Hematopoietic multipotent progenitor cell treated with erythropoietin and hydrocortisone succinate and interleukin-3 and kit ligand, for 8 days (in vitro differentiated cells): ENCODE measurements at regions not wholly inside any gene's neighbourhood (a gene's known extent, or its start where the extent isn't known, plus 50 kb on each side); places are given as distances from the start of the nearest gene placed in this dataset.

Experiments
- DNase-seq: peaks from one replicate; pipeline ENCODE4 v3.0.0-alpha.2; 2015

DNA sequence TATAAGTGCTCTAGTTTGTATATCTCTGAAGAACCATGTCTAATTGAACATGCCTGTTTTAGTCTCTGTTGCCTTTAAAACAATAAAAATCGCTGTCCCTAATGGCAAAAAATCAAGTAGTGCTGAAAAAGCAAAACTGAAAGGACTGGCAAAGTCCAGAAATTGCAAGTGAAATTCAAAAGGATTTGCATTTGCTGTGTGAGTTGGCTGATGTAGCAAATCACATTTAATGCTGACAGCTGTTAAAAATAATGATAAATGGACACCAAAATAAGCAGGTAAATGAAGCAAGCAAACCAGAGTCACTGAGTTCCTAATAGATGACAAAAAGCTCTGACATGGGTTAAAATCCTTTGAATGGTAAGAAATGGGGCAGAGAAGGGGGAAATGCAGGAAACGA is 874.1 kb downstream of the GRM8 start:
- DNase-seq: no peak

DNA sequence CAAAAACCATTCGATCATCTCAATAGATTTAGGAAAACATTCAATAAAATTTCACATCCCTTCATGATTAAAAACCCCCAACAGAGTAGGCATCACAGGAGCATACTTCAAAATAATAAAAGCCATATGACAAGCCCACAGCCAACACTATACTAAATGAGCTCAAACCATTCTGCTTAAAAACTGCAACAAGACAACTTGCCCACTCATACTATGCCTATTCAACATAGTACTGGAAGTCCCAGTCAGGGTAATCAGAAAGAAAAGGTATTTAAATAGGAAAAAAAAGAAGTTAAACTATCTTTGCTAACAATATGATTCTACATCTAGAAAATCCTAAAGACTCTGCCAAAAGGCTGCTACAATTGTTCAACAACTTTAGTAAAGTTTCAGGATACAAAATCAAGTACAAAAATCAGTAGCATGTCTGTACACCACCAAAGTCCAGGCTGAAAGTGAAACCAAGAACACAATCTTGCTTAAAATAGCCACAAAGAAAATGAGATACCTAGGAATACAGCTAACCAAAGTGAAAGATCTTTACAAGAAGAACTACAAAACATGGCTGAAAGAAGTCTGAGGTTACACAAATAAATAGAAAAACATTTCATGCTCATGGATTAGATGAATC is 882.6 kb downstream of the GRM8 start:
- no peak for DNase-seq

DNA sequence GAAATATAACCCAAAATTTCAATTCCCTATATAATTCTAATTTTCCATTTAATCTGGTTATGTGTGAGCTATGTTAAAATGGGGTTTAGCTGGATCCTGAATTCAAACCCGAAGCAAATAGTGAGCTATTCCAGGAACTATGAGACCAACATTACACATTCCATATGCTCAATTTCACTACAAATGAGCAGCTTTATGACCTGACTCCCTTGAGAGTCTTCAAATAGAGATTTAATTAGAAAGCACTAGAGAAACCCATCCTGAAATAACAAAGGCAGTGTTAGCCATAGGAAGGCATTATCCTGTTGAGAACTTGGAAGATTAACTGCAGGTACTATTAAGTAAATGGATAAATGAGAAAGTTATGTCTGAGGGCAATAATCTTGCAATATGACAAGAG is 890.0 kb downstream of the GRM8 start:
- DNase-seq: no peak

DNA sequence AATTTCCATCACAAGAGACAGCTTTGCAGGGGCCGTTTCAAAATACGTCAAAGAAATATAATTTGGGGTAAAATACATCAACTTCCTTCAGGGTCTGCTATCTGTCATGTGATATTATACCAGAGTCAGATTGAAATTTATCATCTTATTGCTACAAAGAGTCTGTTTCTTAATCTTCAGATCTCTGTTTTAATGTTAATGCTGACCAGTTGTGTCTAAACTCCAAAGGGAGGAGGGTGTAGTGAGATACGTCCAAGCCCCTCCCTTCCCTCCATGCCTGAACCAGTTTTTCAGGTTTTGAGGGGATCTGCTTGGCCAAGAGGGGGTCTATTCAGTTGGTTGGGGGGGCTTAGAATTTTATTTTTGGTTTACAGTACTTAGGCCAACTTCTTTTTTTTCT is 891.6 kb downstream of the GRM8 start:
- no peak for DNase-seq

DNA sequence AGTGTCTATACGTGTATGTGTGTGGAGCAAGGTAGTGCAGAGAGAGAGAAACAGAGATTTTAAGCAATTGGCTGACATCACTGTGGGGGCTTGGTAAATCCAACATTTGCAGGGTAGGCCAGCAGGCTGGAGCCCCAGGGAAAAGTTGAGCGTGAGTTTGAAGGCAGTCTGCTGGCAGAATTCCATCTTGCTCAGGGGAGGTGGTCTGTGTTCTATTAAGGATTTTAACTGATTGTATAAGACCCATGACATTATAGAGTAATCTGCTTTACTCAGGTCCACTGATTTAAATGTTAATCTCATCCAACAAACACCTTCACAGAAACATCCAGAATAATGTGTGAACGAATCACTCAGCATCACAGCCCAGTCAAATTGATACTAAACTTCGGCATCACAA is 912.9 kb downstream of the GRM8 start:
- DNase-seq: no peak

DNA sequence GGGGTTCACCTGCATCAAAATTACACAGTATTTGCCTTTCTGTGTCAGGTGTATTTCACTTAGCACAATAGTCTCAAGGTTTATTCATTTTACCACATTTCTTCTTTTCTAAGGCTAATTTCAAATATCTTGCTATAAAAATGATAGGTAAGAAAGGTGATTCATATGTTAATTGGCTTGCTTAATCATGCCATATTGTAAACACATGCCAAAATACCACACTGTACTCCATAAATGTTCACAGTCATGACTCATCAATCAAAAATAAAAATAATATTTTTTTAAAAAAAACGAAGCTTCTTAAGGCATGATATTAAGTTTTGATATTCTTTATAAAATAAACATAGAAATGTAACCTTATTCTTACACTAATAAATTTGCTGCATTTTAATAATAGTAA is 947.1 kb downstream of the GRM8 start:
- DNase-seq: no peak

DNA sequence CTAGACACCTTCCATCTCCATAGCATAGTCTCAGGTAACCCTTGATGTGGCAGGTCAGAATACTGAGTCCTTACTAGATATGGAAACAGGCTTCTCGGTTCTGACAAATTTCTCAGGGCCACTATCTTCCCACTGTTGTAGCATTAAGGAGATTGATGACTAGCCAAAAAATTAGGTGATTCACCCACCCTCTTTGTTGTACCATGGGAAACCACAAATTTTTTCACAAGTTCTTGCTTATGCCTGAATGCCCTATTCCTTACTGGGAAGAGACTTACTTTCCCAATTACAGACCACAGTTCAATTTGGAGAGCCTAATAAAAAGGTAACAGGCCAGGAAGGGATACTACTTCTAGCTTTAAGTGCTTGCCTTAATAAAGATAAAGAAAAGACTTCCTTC is 948.8 kb downstream of the GRM8 start:
- no peak for DNase-seq

DNA sequence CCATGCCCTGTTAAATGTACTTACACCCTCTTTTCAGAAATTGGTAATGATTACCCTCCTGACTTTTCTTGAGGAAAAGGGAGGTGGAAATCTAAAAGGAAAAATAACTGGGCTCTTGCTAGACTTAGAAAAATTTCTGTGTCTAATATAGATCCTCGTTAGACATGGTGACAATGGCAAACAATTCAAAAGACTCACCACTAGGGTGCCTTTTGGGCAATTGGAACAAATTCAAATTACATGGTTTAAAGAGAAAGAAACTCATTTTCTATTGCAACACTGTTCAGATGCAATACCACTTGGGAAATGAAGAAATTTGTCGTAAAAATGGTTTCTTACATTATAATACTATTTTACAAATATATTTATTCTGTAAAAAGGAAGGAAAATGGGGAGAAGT is 950.1 kb downstream of the GRM8 start:
- no peak for DNase-seq

DNA sequence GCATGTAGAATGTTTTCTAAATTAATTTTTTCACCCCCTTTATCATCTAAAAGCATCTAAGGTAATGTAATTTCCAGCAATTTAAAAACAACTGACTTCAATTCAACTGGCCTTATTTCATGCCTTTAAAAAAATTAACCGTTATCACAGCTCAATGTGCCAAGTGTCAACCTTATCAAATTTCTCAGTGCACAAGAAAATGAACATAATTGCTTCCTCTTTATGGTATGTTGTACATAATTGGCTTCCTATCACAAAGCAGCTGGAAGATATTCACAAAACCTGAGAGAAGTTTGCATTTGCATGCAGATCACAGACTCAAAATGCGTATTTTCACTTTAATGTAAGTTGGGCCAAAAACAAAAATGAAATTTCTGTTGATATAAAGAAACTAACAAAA is 966.4 kb downstream of the GRM8 start:
- DNase-seq: no peak

DNA sequence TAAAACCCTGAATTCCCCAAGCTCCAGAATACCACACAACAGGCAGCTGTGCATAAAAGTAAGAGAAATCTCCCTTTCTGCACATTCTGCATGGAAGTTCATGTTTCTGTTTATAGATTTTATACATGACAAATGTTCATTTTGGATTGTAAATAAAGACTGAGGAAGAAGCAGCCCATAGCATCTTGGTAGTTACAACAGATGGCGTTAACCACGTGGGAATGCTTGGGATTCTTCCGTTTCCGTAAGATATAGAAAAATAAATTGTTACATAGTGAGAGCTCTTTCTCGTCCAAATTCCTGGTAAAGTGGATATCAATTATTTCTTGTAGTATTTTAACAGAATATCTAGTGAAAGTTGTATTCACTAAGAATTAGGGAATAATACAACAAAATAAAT is 1016.5 kb downstream of the GRM8 start:
- DNase-seq: no peak

DNA sequence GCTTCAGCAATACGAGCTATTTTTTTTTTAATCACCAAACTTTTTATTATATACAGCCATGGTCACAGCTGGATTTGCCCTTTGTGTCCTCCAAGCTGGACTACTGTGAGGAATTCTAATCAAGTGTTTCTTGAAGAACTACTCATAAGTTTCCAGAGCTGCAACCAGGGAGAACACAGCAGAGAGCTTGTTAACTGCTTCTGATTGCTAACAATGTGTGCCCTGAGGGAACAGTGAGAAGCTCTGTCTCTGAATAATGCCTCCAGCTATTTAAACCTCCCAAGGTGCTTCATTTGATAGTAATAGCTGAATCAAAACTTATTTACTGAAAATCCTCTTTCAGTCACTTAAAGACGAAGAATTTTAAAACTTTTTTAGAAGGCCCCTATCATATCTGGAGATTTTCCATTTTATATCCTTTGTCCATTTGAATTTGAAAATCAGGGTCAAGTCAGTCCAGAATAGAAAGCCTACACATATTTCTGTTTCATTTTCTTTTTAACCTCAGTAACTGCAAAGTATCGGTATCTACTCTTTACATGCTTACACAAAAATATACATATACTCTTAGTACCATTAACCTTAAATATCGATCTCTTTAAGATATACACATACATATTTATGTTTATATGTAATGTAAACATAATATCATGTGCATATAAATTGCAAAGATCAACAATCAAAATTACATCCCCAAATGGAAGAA is 1024.2 kb downstream of the GRM8 start:
- no peak for DNase-seq

DNA sequence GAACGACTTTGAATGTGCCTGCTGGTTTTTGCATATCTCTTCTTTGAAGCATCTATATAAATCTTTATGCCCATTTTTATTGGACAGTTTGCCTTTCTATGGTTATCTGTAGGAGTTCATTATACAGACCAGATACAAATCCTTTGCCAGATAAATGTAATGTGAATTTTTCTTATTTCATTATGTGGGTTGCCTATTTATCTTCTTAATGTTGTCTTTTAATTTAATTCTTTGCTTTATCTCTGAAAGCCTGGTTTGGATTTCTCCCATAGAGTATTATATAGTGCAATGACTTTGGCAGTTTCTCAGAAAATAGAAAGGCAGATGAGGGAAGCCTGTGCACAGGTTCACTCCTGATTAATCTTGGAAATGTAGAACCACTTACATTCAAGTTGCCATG is 1025.1 kb downstream of the GRM8 start:
- DNase-seq: no peak

DNA sequence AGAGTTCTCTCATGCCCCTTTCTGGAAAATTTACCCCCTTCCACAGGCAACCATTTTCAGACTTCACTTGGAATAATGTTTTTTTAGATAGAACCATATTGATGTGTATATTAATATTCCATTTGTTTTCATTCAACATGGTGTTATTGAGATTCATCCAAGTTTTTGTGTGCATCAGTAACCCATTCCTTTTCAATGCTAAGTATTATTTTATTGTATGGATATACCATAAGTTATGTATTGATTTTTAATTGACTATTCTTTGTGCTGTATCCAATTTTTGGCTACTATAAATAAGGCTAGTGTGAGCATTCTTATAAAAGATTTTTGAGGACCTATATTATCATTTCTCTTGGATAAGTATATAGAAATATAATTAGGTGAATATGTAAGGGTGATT is 1025.7 kb downstream of the GRM8 start:
- no peak for DNase-seq

DNA sequence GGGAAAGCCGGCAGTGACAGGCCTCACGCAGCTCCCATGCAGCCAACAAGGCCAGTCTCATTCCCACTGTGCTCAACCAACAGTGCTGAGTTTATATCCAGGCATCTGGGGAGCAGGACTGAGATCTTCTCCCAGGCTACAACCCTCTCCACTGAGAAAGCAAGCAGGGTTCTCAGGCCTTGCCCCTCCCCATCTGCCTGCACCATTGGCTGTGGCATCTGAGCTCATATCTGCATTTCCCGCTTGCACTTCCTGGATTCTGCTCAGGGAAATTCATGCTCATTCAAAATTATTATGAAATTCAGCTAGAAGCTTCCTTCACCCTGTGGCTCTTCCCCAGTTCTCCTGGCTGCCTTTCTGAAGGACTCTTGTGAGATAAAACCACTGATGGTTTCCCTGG is 1029.0 kb downstream of the GRM8 start:
- no peak for DNase-seq

DNA sequence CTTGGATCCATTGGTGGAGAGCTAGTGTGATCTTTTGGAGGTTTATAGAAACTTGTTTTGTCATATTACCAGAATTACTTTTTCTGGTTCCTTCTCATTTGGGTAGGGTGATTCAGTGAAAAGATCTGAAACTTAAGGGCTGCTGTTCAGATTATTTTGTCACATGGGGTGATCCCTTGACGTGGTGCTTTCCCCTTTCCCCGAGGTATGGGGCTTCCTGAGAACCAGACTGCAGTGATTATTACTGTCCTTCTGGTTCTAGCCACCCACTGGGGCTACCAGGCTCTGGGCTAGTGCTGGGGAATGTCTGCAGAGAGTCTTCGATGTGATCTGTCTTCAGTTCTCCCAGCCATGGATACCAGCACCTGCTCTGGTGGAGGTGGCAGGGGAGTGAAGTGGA is 1030.0 kb downstream of the GRM8 start:
- DNase-seq: no peak

DNA sequence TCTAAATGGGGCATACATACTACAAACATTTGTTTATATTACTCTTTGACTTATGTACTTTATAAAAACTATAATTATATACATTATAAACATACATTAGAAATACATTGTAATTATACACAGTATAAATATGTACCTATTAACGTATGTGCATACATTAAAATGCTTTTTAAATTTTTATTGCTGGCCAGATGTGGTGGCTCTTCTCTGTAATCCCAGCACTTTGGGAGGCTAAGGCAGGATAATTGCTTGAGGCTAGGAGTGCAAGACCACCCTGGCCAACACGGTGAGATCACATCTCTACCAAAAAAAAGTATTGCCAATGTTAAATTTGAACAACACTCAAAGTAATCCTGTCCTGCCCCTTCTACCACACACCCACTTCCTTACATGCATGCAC is 1037.0 kb downstream of the GRM8 start:
- no peak for DNase-seq

DNA sequence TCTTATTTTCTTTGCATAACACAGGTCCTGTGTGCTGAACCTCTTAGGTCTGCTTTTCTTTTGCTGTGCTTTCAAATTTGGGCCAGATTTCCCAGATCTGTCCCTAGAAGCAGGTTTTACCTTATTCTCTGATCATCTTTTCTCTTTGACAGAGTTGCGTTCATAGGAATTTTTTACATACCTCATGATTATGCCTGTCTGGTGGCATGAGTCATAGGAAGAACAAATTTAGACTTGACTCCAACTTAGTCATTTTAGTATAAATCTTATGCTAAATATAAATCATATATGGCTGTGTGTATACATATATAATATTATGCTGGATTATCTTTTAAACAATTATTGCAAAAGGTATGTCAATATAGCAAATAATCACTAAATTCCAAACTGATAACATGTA is 1038.9 kb downstream of the GRM8 start:
- DNase-seq: no peak

DNA sequence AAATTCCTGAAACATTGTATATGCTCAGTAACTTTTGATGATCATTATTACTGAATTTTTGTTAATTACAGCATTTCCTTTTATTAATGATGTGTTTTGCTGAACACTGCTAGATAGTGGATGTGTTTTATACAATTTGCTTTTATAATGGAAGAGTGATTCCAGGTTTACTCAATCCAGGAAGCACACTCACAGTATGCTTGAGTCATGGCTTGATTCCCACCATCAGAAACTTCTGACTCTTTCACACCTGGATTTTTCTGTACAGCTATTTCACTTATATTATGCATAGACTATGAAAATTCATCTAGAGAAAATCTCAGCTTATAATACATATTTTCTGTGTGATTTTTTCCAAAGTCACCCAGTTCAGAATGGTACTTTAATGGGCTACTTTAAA is 1040.9 kb downstream of the GRM8 start:
- no peak for DNase-seq

DNA sequence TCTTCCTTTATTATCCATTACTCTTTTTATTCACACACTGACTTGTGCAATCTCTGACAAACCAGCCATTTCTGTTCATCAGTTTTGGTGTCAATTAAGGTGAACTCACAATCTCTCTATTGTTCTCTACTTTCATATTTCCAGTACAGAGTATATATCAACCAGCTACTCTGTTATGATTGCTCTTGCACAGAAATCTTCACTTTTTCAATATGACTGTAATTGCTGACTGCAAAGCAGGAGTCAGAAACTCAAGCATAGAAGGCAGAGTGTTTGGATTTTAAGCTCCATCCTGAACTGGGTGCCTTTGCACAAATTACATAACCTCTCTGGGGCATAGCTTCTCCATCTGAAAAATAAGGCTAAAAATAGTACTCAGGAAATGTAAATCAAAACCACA is 1042.0 kb downstream of the GRM8 start:
- no peak for DNase-seq

DNA sequence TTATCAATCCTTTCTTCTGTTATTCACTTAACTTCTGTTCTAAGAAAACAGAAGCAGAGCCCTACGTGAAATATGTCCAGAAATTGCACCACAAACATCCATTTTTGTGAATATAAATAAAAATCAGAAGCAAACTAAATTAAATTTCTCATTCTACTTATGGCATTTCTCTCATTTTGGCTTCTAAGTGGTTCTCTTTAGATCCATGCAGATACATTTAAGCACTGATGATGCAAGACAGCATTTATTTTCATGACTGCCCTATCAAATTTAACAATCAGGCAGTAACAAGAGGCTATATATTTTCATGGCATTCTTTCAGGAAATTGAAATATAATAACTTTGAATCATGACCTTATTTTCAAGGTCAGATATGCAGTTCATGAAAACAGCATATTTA is 1049.6 kb downstream of the GRM8 start:
- DNase-seq: no peak

DNA sequence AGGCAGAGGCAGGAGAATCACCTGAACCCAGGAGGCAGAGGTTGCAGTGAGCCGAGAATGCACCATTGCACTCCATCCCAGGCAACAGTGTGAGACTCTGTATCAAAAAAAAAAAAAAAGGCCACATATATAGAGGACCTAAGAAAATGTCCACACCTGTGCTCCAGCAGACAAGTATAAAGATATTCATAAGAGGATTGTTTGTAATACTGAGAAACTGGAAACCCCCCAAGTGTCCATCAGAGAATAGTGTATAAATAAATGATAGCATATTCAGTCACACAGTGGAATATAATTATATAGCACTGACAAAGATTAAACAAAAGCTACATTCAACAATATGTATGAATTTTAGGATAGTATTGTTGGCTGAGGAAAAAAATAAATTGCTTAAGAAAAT is 1050.6 kb downstream of the GRM8 start:
- no peak for DNase-seq

DNA sequence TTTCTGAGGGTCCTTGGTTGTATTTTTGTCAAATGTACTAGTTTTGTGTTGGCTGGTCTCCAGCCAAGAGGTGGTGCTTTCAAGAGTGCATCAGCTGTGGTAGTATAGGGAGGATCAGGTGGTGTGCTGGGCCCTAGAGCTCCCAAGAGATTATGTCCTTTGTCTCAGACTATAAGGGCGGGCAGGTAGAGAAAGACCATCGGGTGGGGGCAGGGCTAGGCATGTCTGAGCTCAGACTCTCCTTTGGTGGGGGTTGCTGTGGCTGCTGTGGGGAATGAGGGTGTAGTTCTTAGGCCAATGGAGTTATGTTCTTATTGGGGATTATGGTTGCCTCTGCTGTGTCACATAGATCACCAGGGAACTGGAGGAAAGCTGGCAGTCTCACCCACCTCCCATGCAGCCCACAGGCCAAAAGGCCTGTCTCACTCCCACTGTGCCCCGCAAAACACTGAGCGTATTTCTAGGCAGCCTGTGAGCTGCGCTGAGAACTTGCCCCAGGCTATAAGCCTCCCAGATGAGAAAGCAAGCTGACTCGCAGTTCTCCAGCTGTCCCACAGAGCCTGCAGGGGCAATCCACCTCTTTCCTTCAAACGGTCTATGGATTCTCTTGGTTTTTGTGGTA is 1066.7 kb downstream of the GRM8 start:
- no peak for DNase-seq

DNA sequence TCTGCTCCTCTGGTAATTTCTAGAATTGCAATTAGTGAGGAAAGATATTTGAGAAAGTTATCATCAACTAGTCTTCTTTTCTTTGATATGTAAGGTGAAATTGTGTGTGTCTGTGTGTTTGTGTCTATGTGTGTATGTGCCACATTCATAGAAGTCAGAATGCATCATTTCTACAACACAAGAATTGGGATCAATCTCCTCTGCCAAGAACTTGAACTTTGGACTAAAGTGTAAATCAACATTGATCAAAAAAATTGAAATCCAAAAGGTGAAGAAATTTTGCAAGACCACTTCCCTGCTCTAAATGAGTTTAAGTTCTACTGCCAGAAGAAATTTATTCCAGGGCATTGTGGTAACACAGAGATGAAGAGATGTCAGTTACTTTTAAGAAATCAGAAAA is 1072.8 kb downstream of the GRM8 start:
- no peak for DNase-seq

DNA sequence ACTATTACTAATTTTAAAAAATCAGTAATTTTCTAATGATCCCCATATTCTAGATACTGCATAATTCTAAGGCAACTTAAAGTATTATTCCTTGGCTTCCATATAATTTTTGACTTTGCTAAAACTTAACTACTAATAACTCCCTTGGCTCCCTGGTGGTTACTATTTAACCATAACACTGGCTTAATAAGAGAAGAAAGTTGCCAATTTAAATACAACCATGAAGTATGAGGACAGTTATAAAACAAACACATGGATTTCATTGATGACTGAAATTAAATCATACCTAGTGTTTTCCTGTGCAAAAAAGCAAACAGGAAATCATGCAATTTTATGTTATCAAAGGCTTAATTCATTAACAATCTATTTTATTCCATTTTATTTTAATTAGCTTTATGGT is 1073.9 kb downstream of the GRM8 start:
- no peak for DNase-seq

DNA sequence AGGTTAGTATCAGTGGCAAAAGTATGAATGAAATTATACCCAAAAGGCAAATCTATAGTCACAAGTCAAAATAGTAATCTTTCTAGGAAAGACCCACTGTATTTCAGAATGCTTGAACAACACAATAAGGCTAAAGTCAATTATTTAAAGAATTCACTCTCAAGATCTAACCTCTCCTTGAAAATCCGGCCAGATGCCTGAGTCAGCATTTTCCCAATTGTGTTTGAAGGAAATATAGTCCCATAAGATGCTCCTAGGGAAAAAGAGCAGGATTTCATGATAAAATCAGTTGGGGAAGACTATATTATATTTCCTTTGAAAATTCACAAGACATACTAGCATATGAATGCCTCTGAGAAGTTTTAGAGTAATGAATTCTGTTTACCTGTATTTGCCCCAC is 1075.0 kb downstream of the GRM8 start:
- no peak for DNase-seq
